NOMO-1 treated with DMSO at 0.1 percent for 48 hours (cell line): ENCODE measurements at regions not wholly inside any gene's neighbourhood (a gene's known extent, or its start where the extent isn't known, plus 50 kb on each side); places are given as distances from the start of the nearest gene placed in this dataset.

ENCODE experiments used
- DNase-seq: peaks from one replicate; lab custom pipeline; 2025; ENCODE audit not compliant: unreplicated experiment; lab: John Stamatoyannopoulos, UW

- DNase-seq, result no peak
Observed at GRCh38 chrX:39206399-39207145, 405.3 kb downstream of the MID1IP1 start.

- DNase-seq, result no peak
Observed at GRCh38 chrX:39211501-39211900, 410.2 kb downstream of the MID1IP1 start.

GRCh38 chrX:39212456-39212855, 411.2 kb downstream of the MID1IP1 start:
- no peak for DNase-seq

- DNase-seq, result no peak
Observed at GRCh38 chrX:39214387-39215126, 413.3 kb downstream of the MID1IP1 start.

GRCh38 chrX:39220952-39221351, 419.7 kb downstream of the MID1IP1 start:
- DNase-seq, result no peak

- no peak for DNase-seq
Observed at GRCh38 chrX:39222346-39223113, 421.3 kb downstream of the MID1IP1 start.

- DNase-seq, result no peak
Observed at GRCh38 chrX:39226251-39226650, 425.0 kb downstream of the MID1IP1 start.

- no peak for DNase-seq
Observed at GRCh38 chrX:39227371-39227770, 426.1 kb downstream of the MID1IP1 start.

GRCh38 chrX:39238006-39238405, 436.7 kb downstream of the MID1IP1 start:
- DNase-seq, result no peak

GRCh38 chrX:39242187-39242586, 440.9 kb downstream of the MID1IP1 start:
- DNase-seq, result peak; percentile 35

GRCh38 chrX:39244147-39244546, 442.9 kb downstream of the MID1IP1 start:
- DNase-seq, result no peak

GRCh38 chrX:39245024-39245423, 443.8 kb downstream of the MID1IP1 start:
- no peak for DNase-seq

GRCh38 chrX:39247536-39247935, 446.3 kb downstream of the MID1IP1 start:
- DNase-seq, result no peak

GRCh38 chrX:39248330-39248729, 447.1 kb downstream of the MID1IP1 start:
- no peak for DNase-seq

GRCh38 chrX:39249999-39250398, 448.7 kb downstream of the MID1IP1 start:
- no peak for DNase-seq

GRCh38 chrX:39251995-39252394, 450.7 kb downstream of the MID1IP1 start:
- no peak for DNase-seq

- DNase-seq, result no peak
Observed at GRCh38 chrX:39253551-39253950, 452.3 kb downstream of the MID1IP1 start.

- DNase-seq, result no peak
Observed at GRCh38 chrX:39258331-39258730, 457.1 kb downstream of the MID1IP1 start.

GRCh38 chrX:39260965-39261364, 459.7 kb downstream of the MID1IP1 start:
- DNase-seq, result no peak

- peak; percentile 27 for DNase-seq
Observed at GRCh38 chrX:39261446-39262147, 460.3 kb downstream of the MID1IP1 start.

- DNase-seq, result no peak
Observed at GRCh38 chrX:39262641-39263040, 461.4 kb downstream of the MID1IP1 start.
